COLO668 (cell line): ENCODE measurements at regions not wholly inside any gene's neighbourhood (a gene's known extent, or its start where the extent isn't known, plus 50 kb on each side); places are given as distances from the start of the nearest gene placed in this dataset.
"Not testable (repeated sequence)": the region's sequence is repeated elsewhere in the genome, so short reads cannot be mapped to it uniquely, and the experiment has no call there.

Experiments used
- DNase-seq: peaks from one replicate; lab custom pipeline; 2025; ENCODE audit not compliant: unreplicated experiment; lab: John Stamatoyannopoulos, UW

- DNase-seq, result no peak
Measured at GRCh38 chr13:37306778-37307544, 201.5 kb upstream of the CSNK1A1L start.

- DNase-seq, result no peak
Measured at GRCh38 chr13:37303606-37304005, 198.1 kb upstream of the CSNK1A1L start.

GRCh38 chr13:37302686-37303085 lies 197.2 kb upstream of the CSNK1A1L start:
- no peak for DNase-seq

GRCh38 chr13:37295573-37295972 lies 190.1 kb upstream of the CSNK1A1L start:
- no peak for DNase-seq

- DNase-seq, result no peak
Measured at GRCh38 chr13:37295071-37295470, 189.6 kb upstream of the CSNK1A1L start.

GRCh38 chr13:37294472-37294871 lies 189.0 kb upstream of the CSNK1A1L start:
- DNase-seq, result no peak

GRCh38 chr13:37293295-37293694 lies 187.8 kb upstream of the CSNK1A1L start:
- no peak for DNase-seq

GRCh38 chr13:37290716-37291505 lies 185.4 kb upstream of the CSNK1A1L start:
- DNase-seq, result no peak

GRCh38 chr13:37289212-37289935 lies 183.9 kb upstream of the CSNK1A1L start:
- DNase-seq, result no peak

- DNase-seq, result no peak
Measured at GRCh38 chr13:37288057-37288720, 182.7 kb upstream of the CSNK1A1L start.

GRCh38 chr13:37280231-37280630 lies 174.8 kb upstream of the CSNK1A1L start:
- not testable (repeated sequence) for DNase-seq

GRCh38 chr13:37277435-37278144 lies 172.1 kb upstream of the CSNK1A1L start:
- DNase-seq, result no peak

GRCh38 chr13:37277007-37277406 lies 171.5 kb upstream of the CSNK1A1L start:
- no peak for DNase-seq

GRCh38 chr13:37274569-37275497 lies 169.4 kb upstream of the CSNK1A1L start:
- no peak for DNase-seq

- DNase-seq, result no peak
Measured at GRCh38 chr13:37273836-37274235, 168.4 kb upstream of the CSNK1A1L start.

GRCh38 chr13:37270226-37271001 lies 164.9 kb upstream of the CSNK1A1L start:
- DNase-seq, result no peak

- no peak for DNase-seq
Measured at GRCh38 chr13:37263871-37264270, 158.4 kb upstream of the CSNK1A1L start.

GRCh38 chr13:37257706-37258105 lies 152.2 kb upstream of the CSNK1A1L start:
- no peak for DNase-seq

- no peak for DNase-seq
Measured at GRCh38 chr13:37257051-37257450, 151.6 kb upstream of the CSNK1A1L start.
